ENCODE measurements at regions not wholly inside any gene's neighbourhood (a gene's known extent, or its start where the extent isn't known, plus 50 kb on each side); places are given as distances from the start of the nearest gene placed in this dataset.

DNA sequence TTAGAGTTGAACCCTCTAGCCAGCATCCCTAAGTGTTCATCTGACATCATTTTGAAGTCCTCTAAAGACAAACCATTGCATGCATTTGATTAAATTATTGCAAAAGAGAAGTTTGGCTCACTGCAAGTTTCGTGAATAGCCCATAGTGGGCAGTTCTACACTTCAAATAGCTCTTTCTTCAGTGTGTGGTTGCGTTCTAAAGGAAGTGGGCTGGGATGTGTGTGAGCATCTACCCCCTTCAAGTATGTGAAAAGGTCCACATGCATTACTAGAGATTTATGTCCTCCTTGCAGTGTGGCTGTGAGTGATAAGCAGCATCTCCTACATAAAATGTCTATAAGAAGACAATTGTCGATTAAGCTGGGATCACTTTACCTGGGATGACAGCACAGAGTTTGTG lies 54.6 kb downstream of the SST start:
- H3K27me3 ChIP-seq (ENCODE audit: insufficient read depth, poor library complexity, severe bottlenecking), result no peaks in the 10 kb centered on the region
- no peak overlapping the region for H3K4me3 ChIP-seq (replicated peaks; ENCODE audit: insufficient read depth, low read length)
- DNase-seq (ENCODE audit: low read depth in 1 of 2, low spot score in 1 of 2), result no peak
- no peak for TF ChIP-seq GABPA (IDR thresholded peaks at IDR 0.05; ENCODE audit: low read depth)
- TF ChIP-seq, protein P1, sequence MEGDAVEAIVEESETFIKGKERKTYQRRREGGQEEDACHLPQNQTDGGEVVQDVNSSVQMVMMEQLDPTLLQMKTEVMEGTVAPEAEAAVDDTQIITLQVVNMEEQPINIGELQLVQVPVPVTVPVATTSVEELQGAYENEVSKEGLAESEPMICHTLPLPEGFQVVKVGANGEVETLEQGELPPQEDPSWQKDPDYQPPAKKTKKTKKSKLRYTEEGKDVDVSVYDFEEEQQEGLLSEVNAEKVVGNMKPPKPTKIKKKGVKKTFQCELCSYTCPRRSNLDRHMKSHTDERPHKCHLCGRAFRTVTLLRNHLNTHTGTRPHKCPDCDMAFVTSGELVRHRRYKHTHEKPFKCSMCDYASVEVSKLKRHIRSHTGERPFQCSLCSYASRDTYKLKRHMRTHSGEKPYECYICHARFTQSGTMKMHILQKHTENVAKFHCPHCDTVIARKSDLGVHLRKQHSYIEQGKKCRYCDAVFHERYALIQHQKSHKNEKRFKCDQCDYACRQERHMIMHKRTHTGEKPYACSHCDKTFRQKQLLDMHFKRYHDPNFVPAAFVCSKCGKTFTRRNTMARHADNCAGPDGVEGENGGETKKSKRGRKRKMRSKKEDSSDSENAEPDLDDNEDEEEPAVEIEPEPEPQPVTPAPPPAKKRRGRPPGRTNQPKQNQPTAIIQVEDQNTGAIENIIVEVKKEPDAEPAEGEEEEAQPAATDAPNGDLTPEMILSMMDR (IDR thresholded peaks at IDR 0.05; ENCODE audit: insufficient read depth, low read length), result no peak
- TF ChIP-seq, protein P2, sequence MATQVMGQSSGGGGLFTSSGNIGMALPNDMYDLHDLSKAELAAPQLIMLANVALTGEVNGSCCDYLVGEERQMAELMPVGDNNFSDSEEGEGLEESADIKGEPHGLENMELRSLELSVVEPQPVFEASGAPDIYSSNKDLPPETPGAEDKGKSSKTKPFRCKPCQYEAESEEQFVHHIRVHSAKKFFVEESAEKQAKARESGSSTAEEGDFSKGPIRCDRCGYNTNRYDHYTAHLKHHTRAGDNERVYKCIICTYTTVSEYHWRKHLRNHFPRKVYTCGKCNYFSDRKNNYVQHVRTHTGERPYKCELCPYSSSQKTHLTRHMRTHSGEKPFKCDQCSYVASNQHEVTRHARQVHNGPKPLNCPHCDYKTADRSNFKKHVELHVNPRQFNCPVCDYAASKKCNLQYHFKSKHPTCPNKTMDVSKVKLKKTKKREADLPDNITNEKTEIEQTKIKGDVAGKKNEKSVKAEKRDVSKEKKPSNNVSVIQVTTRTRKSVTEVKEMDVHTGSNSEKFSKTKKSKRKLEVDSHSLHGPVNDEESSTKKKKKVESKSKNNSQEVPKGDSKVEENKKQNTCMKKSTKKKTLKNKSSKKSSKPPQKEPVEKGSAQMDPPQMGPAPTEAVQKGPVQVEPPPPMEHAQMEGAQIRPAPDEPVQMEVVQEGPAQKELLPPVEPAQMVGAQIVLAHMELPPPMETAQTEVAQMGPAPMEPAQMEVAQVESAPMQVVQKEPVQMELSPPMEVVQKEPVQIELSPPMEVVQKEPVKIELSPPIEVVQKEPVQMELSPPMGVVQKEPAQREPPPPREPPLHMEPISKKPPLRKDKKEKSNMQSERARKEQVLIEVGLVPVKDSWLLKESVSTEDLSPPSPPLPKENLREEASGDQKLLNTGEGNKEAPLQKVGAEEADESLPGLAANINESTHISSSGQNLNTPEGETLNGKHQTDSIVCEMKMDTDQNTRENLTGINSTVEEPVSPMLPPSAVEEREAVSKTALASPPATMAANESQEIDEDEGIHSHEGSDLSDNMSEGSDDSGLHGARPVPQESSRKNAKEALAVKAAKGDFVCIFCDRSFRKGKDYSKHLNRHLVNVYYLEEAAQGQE (IDR thresholded peaks at IDR 0.05; ENCODE audit: insufficient replicate concordance, low read depth), result no peak
- TF ChIP-seq POLR2AphosphoS5 (IDR thresholded peaks at IDR 0.05; ENCODE audit: low read depth), result no peak
- TF ChIP-seq SPI1 (IDR thresholded peaks at IDR 0.05; ENCODE audit: borderline replicate concordance, low read depth), result no peak
- no peak overlapping the region for H3K27ac ChIP-seq (replicated peaks)

DNA sequence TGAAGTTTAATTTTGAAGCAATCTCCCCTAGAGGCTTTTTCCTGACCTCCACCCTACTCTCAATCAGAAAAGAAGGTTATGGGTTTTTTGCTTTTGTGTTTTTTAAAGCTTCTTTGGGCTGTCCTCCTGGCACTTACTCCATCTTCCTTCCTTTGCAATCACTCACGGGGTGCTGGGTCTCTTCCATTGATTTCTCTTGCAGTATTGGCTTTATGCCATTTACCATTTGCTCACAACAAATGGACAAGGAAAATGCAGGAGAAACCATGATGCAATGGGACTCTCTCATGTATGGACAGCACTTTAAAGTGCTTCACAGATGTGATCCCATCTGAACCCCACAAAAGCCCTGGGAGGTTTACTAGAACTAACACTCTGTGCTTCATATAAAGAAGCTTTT lies 57.5 kb downstream of the SST start:
- Histone ChIP-seq H3K4me3 (replicated peaks; ENCODE audit: insufficient read depth, low read length) (no peak overlapping the region), H3K27ac (replicated peaks) (no peak overlapping the region), H3K27me3 (ENCODE audit: insufficient read depth, poor library complexity, severe bottlenecking) (peaks cover 3% of the 10 kb centered on the region)
- no peak for DNase-seq (ENCODE audit: low read depth in 1 of 2, low spot score in 1 of 2)
- TF ChIP-seq POLR2AphosphoS5 (IDR thresholded peaks at IDR 0.05; ENCODE audit: low read depth), result no peak
- TF ChIP-seq GABPA (IDR thresholded peaks at IDR 0.05; ENCODE audit: low read depth), result no peak
- TF ChIP-seq, protein P2 (IDR thresholded peaks at IDR 0.05; ENCODE audit: insufficient replicate concordance, low read depth), result no peak
- no peak for TF ChIP-seq SPI1 (IDR thresholded peaks at IDR 0.05; ENCODE audit: borderline replicate concordance, low read depth)
- TF ChIP-seq, protein P1 (IDR thresholded peaks at IDR 0.05; ENCODE audit: insufficient read depth, low read length), result no peak

DNA sequence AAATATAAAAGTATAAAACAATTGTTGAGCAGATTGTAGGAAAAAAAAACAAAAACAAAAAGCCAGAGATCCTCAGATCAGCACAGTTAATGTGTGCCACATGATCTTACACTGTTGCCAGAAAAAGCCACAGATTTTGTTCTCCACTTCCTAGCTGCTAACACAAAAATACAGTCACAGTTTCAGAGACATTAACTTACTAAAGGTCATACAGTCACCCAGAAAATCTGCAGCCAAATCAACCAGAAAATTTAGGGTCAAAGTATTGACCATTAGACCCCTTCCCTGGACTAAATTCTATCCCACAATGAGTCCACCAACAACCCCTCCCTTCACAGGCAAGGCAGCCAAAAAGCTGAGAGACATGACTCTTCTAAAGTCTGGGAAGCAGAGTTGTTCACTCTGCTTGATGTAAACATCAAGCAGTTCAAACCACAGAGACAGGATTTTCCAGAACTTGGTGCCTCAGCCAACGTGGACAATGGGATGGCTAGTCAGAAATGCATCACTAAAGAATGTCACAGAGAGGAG lies 59.1 kb downstream of the SST start:
- TF ChIP-seq SPI1 (IDR thresholded peaks at IDR 0.05; ENCODE audit: borderline replicate concordance, low read depth) (no peak), POLR2AphosphoS5 (IDR thresholded peaks at IDR 0.05; ENCODE audit: low read depth) (no peak), GABPA (IDR thresholded peaks at IDR 0.05; ENCODE audit: low read depth) (no peak)
- TF ChIP-seq, protein P2 (IDR thresholded peaks at IDR 0.05; ENCODE audit: insufficient replicate concordance, low read depth), result no peak
- TF ChIP-seq, protein P1 (IDR thresholded peaks at IDR 0.05; ENCODE audit: insufficient read depth, low read length), result no peak
- DNase-seq (ENCODE audit: low read depth in 1 of 2, low spot score in 1 of 2), result no peak
- Histone ChIP-seq H3K4me3 (replicated peaks; ENCODE audit: insufficient read depth, low read length) (no peak overlapping the region), H3K27ac (replicated peaks) (no peak overlapping the region), H3K27me3 (ENCODE audit: insufficient read depth, poor library complexity, severe bottlenecking) (peaks cover 6% of the 10 kb centered on the region)

Measured in HL-60 (cell line).